ENCODE measurements at regions not wholly inside any gene's neighbourhood (a gene's known extent, or its start where the extent isn't known, plus 50 kb on each side); places are given as distances from the start of the nearest gene placed in this dataset.

DNA sequence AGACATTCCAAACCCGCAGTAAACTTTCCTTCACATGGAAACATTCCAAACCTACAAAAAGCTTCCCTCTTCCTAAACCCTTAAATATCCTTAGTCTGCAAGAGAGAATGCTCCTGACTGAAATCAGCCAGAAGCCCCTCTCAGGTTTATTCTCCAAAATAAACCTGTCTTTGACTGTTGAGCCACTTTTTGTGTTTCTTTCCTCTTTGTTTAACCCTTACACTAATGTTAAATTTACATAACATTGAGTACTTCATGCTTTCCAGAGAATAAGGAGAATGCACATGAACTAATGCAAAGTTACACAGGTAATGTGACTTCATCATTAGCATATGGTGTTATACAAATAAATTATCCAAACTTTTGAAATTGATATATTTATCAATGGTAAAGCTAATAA is 262.6 kb upstream of the PRKCQ start:
- WGBS, 2 donors: 78 to 84% methylated on average over 1 of the region's 1 CpG
- Histone ChIP-seq H3K9me3 (no peaks in the 10 kb centered on the region), H3K27ac (no peak overlapping the region), H3K4me3 (no peak overlapping the region), H3K36me3 (no peaks in the 10 kb centered on the region), H3K27me3 (peaks cover 0 to 8% (median 0%) of the 10 kb centered on the region in 4 donors), H3K4me1 (no peaks in the 10 kb centered on the region)
- intact Hi-C loops (cut with DNase I): no loop called here
- no peak for DNase-seq
- no peak for TF ChIP-seq POLR2A (IDR thresholded peaks at IDR 0.05)
- TF ChIP-seq, protein P1, sequence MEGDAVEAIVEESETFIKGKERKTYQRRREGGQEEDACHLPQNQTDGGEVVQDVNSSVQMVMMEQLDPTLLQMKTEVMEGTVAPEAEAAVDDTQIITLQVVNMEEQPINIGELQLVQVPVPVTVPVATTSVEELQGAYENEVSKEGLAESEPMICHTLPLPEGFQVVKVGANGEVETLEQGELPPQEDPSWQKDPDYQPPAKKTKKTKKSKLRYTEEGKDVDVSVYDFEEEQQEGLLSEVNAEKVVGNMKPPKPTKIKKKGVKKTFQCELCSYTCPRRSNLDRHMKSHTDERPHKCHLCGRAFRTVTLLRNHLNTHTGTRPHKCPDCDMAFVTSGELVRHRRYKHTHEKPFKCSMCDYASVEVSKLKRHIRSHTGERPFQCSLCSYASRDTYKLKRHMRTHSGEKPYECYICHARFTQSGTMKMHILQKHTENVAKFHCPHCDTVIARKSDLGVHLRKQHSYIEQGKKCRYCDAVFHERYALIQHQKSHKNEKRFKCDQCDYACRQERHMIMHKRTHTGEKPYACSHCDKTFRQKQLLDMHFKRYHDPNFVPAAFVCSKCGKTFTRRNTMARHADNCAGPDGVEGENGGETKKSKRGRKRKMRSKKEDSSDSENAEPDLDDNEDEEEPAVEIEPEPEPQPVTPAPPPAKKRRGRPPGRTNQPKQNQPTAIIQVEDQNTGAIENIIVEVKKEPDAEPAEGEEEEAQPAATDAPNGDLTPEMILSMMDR (IDR thresholded peaks at IDR 0.05): no peak

DNA sequence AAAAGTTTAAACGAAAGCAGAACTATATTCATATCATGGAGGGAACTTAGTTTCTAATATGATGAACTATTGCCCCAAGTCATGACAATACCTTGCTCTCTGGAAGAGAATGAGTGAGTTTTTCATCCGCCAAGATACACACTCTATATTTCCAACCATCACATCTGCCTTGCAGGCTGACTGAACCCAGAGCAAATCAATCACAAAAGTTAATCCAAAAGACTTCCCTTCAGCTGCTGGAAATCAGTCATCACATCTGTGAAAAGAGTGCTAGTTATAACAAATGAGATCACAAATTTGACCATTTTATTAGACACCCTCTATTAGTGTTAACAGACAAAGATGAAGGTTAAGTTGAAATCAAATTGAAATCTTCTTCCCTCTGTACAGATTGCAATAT is 261.7 kb upstream of the PRKCQ start:
- WGBS, 2 donors: 43 to 93% methylated on average over 2 of the region's 2 CpGs
- DNase-seq: no peak
- TF ChIP-seq POLR2A (IDR thresholded peaks at IDR 0.05): no peak
- TF ChIP-seq, protein P1 (IDR thresholded peaks at IDR 0.05): no peak

DNA sequence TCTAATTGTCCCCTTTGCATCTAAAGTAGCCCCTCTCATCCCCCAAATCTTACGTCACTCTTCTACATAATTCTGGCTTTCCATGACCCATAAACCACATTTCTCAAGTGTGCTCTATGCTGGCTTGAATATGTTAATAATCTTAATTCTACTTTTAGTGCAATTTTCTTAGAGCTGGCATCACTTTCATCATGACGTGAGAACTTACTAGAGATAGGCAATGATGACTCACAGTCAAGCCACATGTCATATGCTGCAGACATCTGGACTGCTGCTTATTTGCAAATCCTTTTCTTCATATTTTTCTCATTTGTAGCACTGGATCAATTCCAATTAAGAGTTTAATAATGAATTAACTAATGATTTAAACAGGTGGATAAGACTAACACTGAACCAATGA is 260.7 kb upstream of the PRKCQ start:
- H3K36me3 ChIP-seq: no peaks in the 10 kb centered on the region
- H3K27me3 ChIP-seq: peaks cover 0 to 8% (median 0%) of the 10 kb centered on the region in 4 donors
- 7 to 22% methylated on average over 2 of the region's 2 CpGs for WGBS, 2 donors
- no peak overlapping the region for H3K4me3 ChIP-seq
- TF ChIP-seq, protein P1 (IDR thresholded peaks at IDR 0.05): no peak
- TF ChIP-seq POLR2A (IDR thresholded peaks at IDR 0.05): no peak
- no peak overlapping the region for H3K27ac ChIP-seq
- no peaks in the 10 kb centered on the region for H3K4me1 ChIP-seq
- H3K9me3 ChIP-seq: no peaks in the 10 kb centered on the region
- intact Hi-C loops (cut with DNase I): no loop called here
- no peak for DNase-seq

More for the DNA sequence above, 261.7 kb upstream of the PRKCQ start:
- no peak overlapping the region for H3K27ac ChIP-seq
- peaks cover 0 to 8% (median 0%) of the 10 kb centered on the region in 4 donors for H3K27me3 ChIP-seq
- H3K4me1 ChIP-seq: no peaks in the 10 kb centered on the region
- no peak overlapping the region for H3K4me3 ChIP-seq
- intact Hi-C loops (cut with DNase I): no loop called here
- no peaks in the 10 kb centered on the region for H3K36me3 ChIP-seq
- H3K9me3 ChIP-seq: no peaks in the 10 kb centered on the region

DNA sequence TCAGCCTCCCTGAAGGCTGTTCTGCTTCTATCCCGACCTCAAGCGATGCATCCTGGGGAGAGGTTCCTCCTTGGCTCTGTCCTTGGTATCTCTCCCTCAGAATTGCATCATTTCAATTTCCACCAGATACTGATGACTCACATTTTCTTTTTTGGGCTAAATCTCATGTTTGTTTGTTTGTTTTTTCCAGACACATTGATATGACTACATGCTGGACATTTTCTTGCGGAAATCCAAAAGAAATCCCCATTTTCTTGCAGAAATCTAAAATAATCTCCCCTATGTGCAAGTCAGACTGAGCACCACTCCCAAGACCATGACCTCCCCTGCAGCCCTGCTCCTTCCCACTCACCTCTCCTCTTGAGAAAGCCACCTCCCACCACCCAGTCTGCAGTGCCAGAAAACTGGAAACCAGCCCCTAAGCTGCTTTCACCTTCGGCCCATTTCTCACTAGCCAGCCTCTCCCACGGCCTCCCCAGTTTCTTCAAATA is 260.2 kb upstream of the PRKCQ start:
- H3K36me3 ChIP-seq: no peaks in the 10 kb centered on the region
- H3K27me3 ChIP-seq: peaks cover 0 to 8% (median 0%) of the 10 kb centered on the region in 4 donors
- no peak overlapping the region for H3K27ac ChIP-seq
- H3K4me3 ChIP-seq: no peak overlapping the region
- H3K9me3 ChIP-seq: no peaks in the 10 kb centered on the region
- WGBS, 2 donors: 80 to 89% methylated on average over 5 of the region's 5 CpGs
- DNase-seq: no peak
- H3K4me1 ChIP-seq: no peaks in the 10 kb centered on the region
- intact Hi-C loops (cut with DNase I): no loop called here
- TF ChIP-seq POLR2A (IDR thresholded peaks at IDR 0.05): no peak
- TF ChIP-seq, protein P1 (IDR thresholded peaks at IDR 0.05): no peak

DNA sequence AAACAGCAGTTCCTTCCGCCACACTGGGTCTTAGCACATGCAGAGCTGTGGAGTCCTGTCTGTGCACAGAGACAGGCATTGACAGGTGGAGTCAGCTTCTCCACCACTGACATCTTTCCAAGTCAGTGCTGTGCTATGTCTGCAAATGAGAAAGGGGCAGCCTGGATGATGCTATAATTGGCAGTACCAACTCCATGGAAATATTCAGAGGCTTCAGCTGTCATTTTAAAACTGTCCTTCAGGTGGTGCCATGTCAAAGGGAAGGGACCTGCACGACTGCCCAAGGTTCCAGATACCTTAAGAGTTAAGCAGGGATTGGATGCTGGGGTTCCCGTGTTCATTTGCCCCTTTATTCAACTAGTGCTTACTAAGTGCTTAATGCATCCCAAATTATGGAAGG is 258.0 kb upstream of the PRKCQ start:
- Histone ChIP-seq H3K27me3 (peaks cover 0 to 8% (median 0%) of the 10 kb centered on the region in 4 donors), H3K27ac (no peak overlapping the region), H3K36me3 (no peaks in the 10 kb centered on the region), H3K9me3 (no peaks in the 10 kb centered on the region), H3K4me3 (no peak overlapping the region), H3K4me1 (no peaks in the 10 kb centered on the region)
- TF ChIP-seq, protein P1 (IDR thresholded peaks at IDR 0.05): peak in 1 of 6 experiments; percentile 38
- no peak for TF ChIP-seq POLR2A (IDR thresholded peaks at IDR 0.05)
- intact Hi-C loops (cut with DNase I): no loop called here
- WGBS, 2 donors: 38 to 61% methylated on average over 2 to 3 of the region's 3 CpGs
- no peak for DNase-seq

Data from esophagus squamous epithelium (tissue), 5 donors.